ENCODE measurements at regions not wholly inside any gene's neighbourhood (a gene's known extent, or its start where the extent isn't known, plus 50 kb on each side); places are given as distances from the start of the nearest gene placed in this dataset.

- H3K4me3 ChIP-seq (ENCODE audit: low read length in 2 of 2), result no peak overlapping the region
- intact Hi-C loops (cut with micrococcal nuclease), result no loop called here
- H3K9me3 ChIP-seq (ENCODE audit: control insufficient read depth in 1 of 2, low read length in 2 of 2), result no peaks in the 10 kb centered on the region
- no peak overlapping the region for H3K27ac ChIP-seq (ENCODE audit: low read depth, low read length)
- H3K36me3 ChIP-seq (ENCODE audit: insufficient read depth, low read length), result no peaks in the 10 kb centered on the region
- no peaks in the 10 kb centered on the region for H3K4me1 Mint-ChIP-seq
- POLR2A ChIA-PET (ENCODE audit: partially characterized antibody), result no interaction called here
- DNase-seq, result no peak
- H3K27ac Mint-ChIP-seq, result no peak overlapping the region
- H3K9me3 Mint-ChIP-seq, result peaks cover 0 to 6% (median 0%) of the 10 kb centered on the region in 8 donors
- CTCF ChIA-PET (ENCODE audit: partially characterized antibody), result no interaction called here
- no peaks in the 10 kb centered on the region for H3K36me3 Mint-ChIP-seq
- H3K4me1 ChIP-seq (ENCODE audit: insufficient read depth, low read length), result no peaks in the 10 kb centered on the region
- H3K27me3 Mint-ChIP-seq, result peaks cover 0 to 2% of the 10 kb centered on the region in 2 donors
- no peaks in the 10 kb centered on the region for H3K27me3 ChIP-seq (ENCODE audit: insufficient read depth, low read length)
- no peak overlapping the region for H3K4me3 Mint-ChIP-seq
Observed at GRCh38 chr5:2439608-2440007, 311.9 kb downstream of the IRX2 start.

- ChIA-PET CTCF (ENCODE audit: partially characterized antibody) (no interaction called here), POLR2A (ENCODE audit: partially characterized antibody) (no interaction called here)
- Histone ChIP-seq H3K27ac (ENCODE audit: low read depth, low read length) (no peak overlapping the region), H3K27me3 (ENCODE audit: insufficient read depth, low read length) (no peaks in the 10 kb centered on the region), H3K9me3 (ENCODE audit: control insufficient read depth in 1 of 2, low read length in 2 of 2) (no peaks in the 10 kb centered on the region), H3K4me1 (ENCODE audit: insufficient read depth, low read length) (no peaks in the 10 kb centered on the region), H3K36me3 (ENCODE audit: insufficient read depth, low read length) (no peaks in the 10 kb centered on the region), H3K4me3 (ENCODE audit: low read length in 2 of 2) (no peak overlapping the region)
- Mint-ChIP-seq H3K4me1 (no peaks in the 10 kb centered on the region), H3K36me3 (no peaks in the 10 kb centered on the region), H3K27me3 (no peaks in the 10 kb centered on the region), H3K4me3 (no peak overlapping the region), H3K9me3 (peaks cover 0 to 17% (median 6%) of the 10 kb centered on the region in 8 donors), H3K27ac (no peak overlapping the region)
- DNase-seq, result no peak
- intact Hi-C loops (cut with micrococcal nuclease), result no loop called here
Observed at GRCh38 chr5:2433086-2433485, 318.4 kb downstream of the IRX2 start.

GRCh38 chr5:2432076-2432920 lies 319.2 kb downstream of the IRX2 start:
- no peak for DNase-seq
- Mint-ChIP-seq H3K9me3 (peaks cover 0 to 17% (median 6%) of the 10 kb centered on the region in 8 donors), H3K27ac (no peak overlapping the region), H3K4me3 (no peak overlapping the region), H3K36me3 (no peaks in the 10 kb centered on the region), H3K4me1 (no peaks in the 10 kb centered on the region), H3K27me3 (no peaks in the 10 kb centered on the region)
- ChIA-PET POLR2A (ENCODE audit: partially characterized antibody) (no interaction called here), CTCF (ENCODE audit: partially characterized antibody) (no interaction called here)
- intact Hi-C loops (cut with micrococcal nuclease), result no loop called here
- Histone ChIP-seq H3K27ac (ENCODE audit: low read depth, low read length) (no peak overlapping the region), H3K36me3 (ENCODE audit: insufficient read depth, low read length) (no peaks in the 10 kb centered on the region), H3K27me3 (ENCODE audit: insufficient read depth, low read length) (no peaks in the 10 kb centered on the region), H3K4me1 (ENCODE audit: insufficient read depth, low read length) (no peaks in the 10 kb centered on the region), H3K9me3 (ENCODE audit: control insufficient read depth in 1 of 2, low read length in 2 of 2) (no peaks in the 10 kb centered on the region), H3K4me3 (ENCODE audit: low read length in 2 of 2) (no peak overlapping the region)

- H3K9me3 ChIP-seq (ENCODE audit: control insufficient read depth in 1 of 2, low read length in 2 of 2), result no peaks in the 10 kb centered on the region
- no peak overlapping the region for H3K27ac Mint-ChIP-seq
- intact Hi-C loops (cut with micrococcal nuclease), result no loop called here
- no peaks in the 10 kb centered on the region for H3K4me1 Mint-ChIP-seq
- no peaks in the 10 kb centered on the region for H3K36me3 Mint-ChIP-seq
- no peaks in the 10 kb centered on the region for H3K27me3 ChIP-seq (ENCODE audit: insufficient read depth, low read length)
- DNase-seq, result no peak
- H3K4me1 ChIP-seq (ENCODE audit: insufficient read depth, low read length), result no peaks in the 10 kb centered on the region
- H3K9me3 Mint-ChIP-seq, result peaks cover 0 to 19% (median 6%) of the 10 kb centered on the region in 8 donors
- no peak overlapping the region for H3K27ac ChIP-seq (ENCODE audit: low read depth, low read length)
- no peaks in the 10 kb centered on the region for H3K36me3 ChIP-seq (ENCODE audit: insufficient read depth, low read length)
- H3K4me3 Mint-ChIP-seq, result no peak overlapping the region
- POLR2A ChIA-PET (ENCODE audit: partially characterized antibody), result no interaction called here
- CTCF ChIA-PET (ENCODE audit: partially characterized antibody), result no interaction called here
- H3K4me3 ChIP-seq (ENCODE audit: low read length in 2 of 2), result no peak overlapping the region
- H3K27me3 Mint-ChIP-seq, result no peaks in the 10 kb centered on the region
Observed at GRCh38 chr5:2430606-2431005, 320.9 kb downstream of the IRX2 start.

- H3K27me3 Mint-ChIP-seq, result no peaks in the 10 kb centered on the region
- H3K4me3 Mint-ChIP-seq, result no peak overlapping the region
- Histone ChIP-seq H3K4me1 (ENCODE audit: insufficient read depth, low read length) (no peaks in the 10 kb centered on the region), H3K27me3 (ENCODE audit: insufficient read depth, low read length) (no peaks in the 10 kb centered on the region), H3K4me3 (ENCODE audit: low read length in 2 of 2) (no peak overlapping the region), H3K36me3 (ENCODE audit: insufficient read depth, low read length) (no peaks in the 10 kb centered on the region), H3K27ac (ENCODE audit: low read depth, low read length) (no peak overlapping the region), H3K9me3 (ENCODE audit: control insufficient read depth in 1 of 2, low read length in 2 of 2) (no peaks in the 10 kb centered on the region)
- no peaks in the 10 kb centered on the region for H3K4me1 Mint-ChIP-seq
- ChIA-PET POLR2A (ENCODE audit: partially characterized antibody) (no interaction called here), CTCF (ENCODE audit: partially characterized antibody) (no interaction called here)
- no peaks in the 10 kb centered on the region for H3K36me3 Mint-ChIP-seq
- H3K27ac Mint-ChIP-seq, result no peak overlapping the region
- no peak for DNase-seq
- intact Hi-C loops (cut with micrococcal nuclease), result no loop called here
- peaks cover 0 to 28% (median 9%) of the 10 kb centered on the region in 8 donors for H3K9me3 Mint-ChIP-seq
Observed at GRCh38 chr5:2427983-2428382, 323.5 kb downstream of the IRX2 start.

- H3K4me1 ChIP-seq (ENCODE audit: insufficient read depth, low read length), result no peaks in the 10 kb centered on the region
- H3K4me3 Mint-ChIP-seq, result no peak overlapping the region
Observed at GRCh38 chr5:2423634-2424033, 327.8 kb downstream of the IRX2 start.

GRCh38 chr5:2417301-2417700 lies 334.2 kb downstream of the IRX2 start:
- ChIA-PET CTCF (ENCODE audit: partially characterized antibody) (no interaction called here), POLR2A (ENCODE audit: partially characterized antibody) (no interaction called here)
- H3K9me3 Mint-ChIP-seq, result peaks cover 0 to 9% (median 2%) of the 10 kb centered on the region in 8 donors
- H3K4me1 Mint-ChIP-seq, result no peaks in the 10 kb centered on the region
- Histone ChIP-seq H3K27me3 (ENCODE audit: insufficient read depth, low read length) (no peaks in the 10 kb centered on the region), H3K4me1 (ENCODE audit: insufficient read depth, low read length) (no peaks in the 10 kb centered on the region), H3K27ac (ENCODE audit: low read depth, low read length) (no peak overlapping the region), H3K36me3 (ENCODE audit: insufficient read depth, low read length) (no peaks in the 10 kb centered on the region), H3K9me3 (ENCODE audit: control insufficient read depth in 1 of 2, low read length in 2 of 2) (no peaks in the 10 kb centered on the region), H3K4me3 (ENCODE audit: low read length in 2 of 2) (no peak overlapping the region)
- no peak overlapping the region for H3K4me3 Mint-ChIP-seq
- no peak for DNase-seq
- H3K36me3 Mint-ChIP-seq, result no peaks in the 10 kb centered on the region
- H3K27ac Mint-ChIP-seq, result no peak overlapping the region
- peaks cover 0 to 2% of the 10 kb centered on the region in 2 donors for H3K27me3 Mint-ChIP-seq
- intact Hi-C loops (cut with micrococcal nuclease), result no loop called here

More at GRCh38 chr5:2423634-2424033, 327.8 kb downstream of the IRX2 start:
- Mint-ChIP-seq H3K4me1 (no peaks in the 10 kb centered on the region), H3K27ac (no peak overlapping the region), H3K36me3 (no peaks in the 10 kb centered on the region), H3K9me3 (peaks cover 0 to 20% (median 5%) of the 10 kb centered on the region in 8 donors), H3K27me3 (no peaks in the 10 kb centered on the region)
- no peaks in the 10 kb centered on the region for H3K9me3 ChIP-seq (ENCODE audit: control insufficient read depth in 1 of 2, low read length in 2 of 2)
- no peaks in the 10 kb centered on the region for H3K27me3 ChIP-seq (ENCODE audit: insufficient read depth, low read length)
- H3K4me3 ChIP-seq (ENCODE audit: low read length in 2 of 2), result no peak overlapping the region
- intact Hi-C loops (cut with micrococcal nuclease), result no loop called here
- no peak for DNase-seq
- POLR2A ChIA-PET (ENCODE audit: partially characterized antibody), result no interaction called here
- H3K27ac ChIP-seq (ENCODE audit: low read depth, low read length), result no peak overlapping the region
- H3K36me3 ChIP-seq (ENCODE audit: insufficient read depth, low read length), result no peaks in the 10 kb centered on the region
- CTCF ChIA-PET (ENCODE audit: partially characterized antibody), result no interaction called here

Data from CD4-positive, alpha-beta memory T cell (primary cell).